KBM-7 (cell line): ENCODE measurements at regions not wholly inside any gene's neighbourhood (a gene's known extent, or its start where the extent isn't known, plus 50 kb on each side); places are given as distances from the start of the nearest gene placed in this dataset.
A peak's percentile ranks its signal among the peaks of the same experiment; 100 is the strongest.
"Not testable (repeated sequence)": the region's sequence is repeated elsewhere in the genome, so short reads cannot be mapped to it uniquely, and the experiment has no call there.

Experiments used
- DNase-seq: peaks from one replicate; pipeline ENCODE4 v3.0.0-alpha.2; 2015
- in situ Hi-C: fragments of 300-500 bp; cut with MboI; formaldehyde crosslinking; loops from 2 replicates; pipeline ENCODE4 v1.14.3; 2020; ENCODE audit warnings: low sequenced_read_pairs, low pct_unique_long_range_greater_than_20kb, mixed read lengths

DNA sequence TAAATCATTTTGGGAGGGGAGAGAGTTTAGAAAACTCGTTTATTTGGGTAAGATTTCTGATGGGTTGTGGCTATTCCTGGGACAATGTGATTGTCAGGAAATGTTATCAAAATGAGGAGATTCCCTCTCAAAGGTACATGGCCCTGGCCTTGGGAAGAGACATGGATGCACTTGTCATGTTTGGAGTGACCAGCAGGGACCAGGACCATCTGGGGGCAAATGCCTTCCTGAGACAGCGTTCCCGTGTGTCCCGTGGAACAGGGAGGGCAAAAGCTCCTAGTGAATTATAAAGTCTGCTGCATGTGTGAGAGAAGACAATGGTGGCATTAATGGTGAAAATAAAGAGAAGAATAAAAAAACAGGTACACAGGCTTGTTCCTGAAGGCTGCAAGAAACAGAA is 317.3 kb downstream of the ZNF536 start:
- in situ Hi-C loops = no loop called here
- no peak for DNase-seq

DNA sequence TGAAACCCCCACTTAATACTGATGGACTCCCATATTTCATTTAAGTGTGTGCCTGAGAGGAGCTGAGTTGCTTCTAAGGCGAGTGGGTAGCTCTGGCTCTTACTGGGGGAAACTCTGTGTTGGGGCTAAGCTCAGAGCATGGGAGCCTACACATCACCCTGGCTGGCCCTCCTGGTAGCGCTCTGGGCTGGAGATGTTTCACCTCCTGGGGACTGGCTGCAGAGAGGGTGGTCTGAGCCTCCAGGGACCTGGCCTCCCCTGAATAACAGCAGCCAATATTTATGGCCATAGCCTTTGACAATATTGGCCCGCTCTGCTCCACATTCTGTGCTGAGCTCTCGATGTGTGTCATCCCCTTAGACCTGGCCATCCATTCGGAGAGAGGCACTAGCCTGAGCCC is 316.5 kb downstream of the ZNF536 start:
- in situ Hi-C loops = no loop called here
- DNase-seq = no peak

DNA sequence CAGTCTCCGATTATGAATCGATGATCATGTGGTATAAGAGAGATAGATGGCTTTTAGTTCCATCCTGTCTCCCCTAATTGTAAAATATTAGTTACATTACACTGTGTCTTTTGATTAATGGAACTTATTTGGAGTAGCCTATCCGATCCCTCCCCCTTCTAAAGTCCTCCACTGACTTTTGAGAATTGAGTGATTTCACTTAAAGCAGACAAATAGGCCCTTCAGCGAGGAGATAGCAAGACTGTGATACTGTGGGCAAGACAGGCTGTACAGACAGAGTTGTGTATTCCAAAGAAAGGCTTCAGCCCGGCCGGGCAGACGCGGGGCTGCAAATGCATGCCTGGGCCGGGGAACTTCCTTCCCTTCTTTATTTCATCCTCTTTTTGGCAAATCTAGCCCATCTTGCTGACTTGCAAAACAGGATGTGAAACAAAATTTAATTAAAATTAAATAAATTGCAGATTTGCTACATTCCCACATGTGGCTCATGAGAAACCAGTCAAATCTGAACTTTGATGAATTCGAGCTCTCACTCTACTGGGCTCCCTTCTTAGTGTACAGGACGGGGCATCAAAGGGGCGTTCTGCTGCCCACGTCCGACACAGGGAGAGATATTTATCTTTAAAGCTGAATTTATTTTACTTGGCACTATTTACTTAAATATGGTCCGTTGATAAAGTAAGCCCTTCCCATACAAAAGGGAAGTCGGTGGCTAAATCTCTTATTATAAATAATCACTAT is 314.8 kb downstream of the ZNF536 start:
- in situ Hi-C loops = no loop called here
- DNase-seq = no peak

DNA sequence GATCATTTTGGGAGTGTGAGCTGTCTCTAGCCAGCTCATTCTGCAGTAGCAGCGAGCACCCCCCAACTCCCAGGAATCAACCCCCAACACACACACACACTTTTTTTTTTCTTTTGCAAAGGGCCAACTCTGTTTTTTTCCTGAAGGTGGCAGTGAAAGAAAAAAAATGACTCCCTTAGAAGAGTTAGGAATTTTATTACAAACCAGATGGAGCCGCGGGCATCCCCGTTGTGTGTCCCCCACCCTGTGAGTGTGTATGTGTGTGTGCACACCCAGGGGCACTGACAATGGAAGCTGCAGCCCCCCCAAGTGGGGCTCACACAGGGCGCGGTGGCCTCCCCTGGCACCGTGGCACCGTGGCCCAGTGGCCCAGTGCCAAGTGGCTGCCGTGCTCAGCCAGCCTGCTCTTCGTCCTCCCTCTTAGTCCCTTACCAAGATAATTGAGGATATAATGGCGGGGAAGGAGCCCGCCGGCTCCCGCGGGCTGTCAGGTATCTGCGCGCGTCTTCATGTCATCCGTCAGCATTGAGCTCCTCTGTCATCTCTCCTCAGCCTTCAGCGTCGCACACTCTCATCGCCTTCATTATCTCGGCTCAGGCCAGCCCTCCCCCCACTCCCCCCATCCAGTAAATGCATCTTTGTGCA is 314.1 kb downstream of the ZNF536 start:
- DNase-seq = no peak
- in situ Hi-C loops = no loop called here

DNA sequence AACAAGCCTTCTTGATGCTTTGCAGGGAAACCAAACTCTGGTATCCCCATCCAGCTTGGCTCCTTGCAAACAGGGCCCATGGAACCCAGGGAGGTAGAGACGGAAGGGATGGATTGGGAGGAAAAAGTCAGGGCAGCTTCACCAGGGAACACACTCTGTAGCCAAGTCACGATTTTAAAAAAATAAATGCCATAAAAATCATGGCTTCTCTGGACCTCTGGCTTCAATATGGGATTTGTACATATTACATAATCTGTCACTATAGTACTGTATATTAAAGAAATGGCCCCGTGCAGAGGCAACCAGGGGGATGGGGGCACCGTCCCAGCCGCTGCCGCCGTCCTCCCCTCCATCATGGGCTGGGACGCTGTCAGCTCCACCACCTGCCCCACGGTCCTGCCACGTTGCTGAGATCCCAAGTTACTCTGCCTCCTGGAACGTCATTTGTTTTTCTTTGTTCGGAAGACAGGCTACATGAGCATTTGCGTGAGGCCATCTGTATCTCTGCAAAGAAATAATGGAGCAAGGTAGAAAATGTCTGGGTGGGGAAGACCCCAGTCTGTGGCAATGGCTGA is 313.3 kb downstream of the ZNF536 start:
- in situ Hi-C loops = no loop called here
- no peak for DNase-seq

DNA sequence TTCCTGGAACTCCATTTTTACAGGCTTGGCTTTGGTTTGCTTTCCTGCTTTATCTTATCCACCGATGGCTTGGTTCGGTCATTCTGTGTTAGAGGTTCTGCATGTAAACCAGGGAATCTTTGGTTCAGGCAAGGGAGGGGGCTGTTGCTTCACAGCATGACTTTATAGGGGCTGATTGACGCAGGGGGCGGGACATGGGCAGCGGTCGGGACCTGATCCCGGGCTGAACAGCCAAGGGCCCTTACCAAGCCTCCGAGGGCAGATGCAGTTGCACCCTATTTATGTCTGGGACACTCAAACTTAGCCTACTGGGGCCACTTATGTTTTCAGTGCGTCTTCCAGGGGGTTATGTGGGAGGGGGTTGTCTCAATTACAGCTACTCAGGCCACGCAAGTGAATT is 312.4 kb downstream of the ZNF536 start:
- no peak for DNase-seq
- in situ Hi-C loops = no loop called here

DNA sequence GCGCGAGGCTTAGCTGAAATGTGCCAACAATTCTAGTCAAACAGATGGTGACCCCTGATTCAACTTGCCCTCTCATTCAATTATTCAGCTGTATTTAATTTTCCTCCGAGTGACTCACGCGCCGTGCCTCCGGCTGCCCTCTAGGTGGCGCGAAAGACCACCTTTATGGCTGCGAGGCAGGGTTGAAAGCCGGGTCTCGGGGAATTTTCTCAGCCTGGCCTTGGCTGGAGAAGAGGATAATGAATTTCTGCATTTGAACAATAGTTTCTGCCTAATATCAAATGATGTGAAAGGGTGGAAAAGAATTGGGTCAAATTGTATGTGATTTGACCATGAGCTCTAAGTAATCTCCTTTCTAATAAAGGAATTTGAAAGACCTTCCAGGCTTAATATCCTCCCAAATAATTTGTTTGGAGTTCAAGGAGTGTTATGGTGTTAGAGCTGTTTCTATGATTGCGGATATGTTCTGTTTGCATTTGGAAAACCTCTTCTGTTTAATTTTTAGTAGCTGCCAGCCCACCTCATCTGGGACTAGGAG is 310.9 kb downstream of the ZNF536 start:
- in situ Hi-C loops = no loop called here
- peak; percentile 55 for DNase-seq

DNA sequence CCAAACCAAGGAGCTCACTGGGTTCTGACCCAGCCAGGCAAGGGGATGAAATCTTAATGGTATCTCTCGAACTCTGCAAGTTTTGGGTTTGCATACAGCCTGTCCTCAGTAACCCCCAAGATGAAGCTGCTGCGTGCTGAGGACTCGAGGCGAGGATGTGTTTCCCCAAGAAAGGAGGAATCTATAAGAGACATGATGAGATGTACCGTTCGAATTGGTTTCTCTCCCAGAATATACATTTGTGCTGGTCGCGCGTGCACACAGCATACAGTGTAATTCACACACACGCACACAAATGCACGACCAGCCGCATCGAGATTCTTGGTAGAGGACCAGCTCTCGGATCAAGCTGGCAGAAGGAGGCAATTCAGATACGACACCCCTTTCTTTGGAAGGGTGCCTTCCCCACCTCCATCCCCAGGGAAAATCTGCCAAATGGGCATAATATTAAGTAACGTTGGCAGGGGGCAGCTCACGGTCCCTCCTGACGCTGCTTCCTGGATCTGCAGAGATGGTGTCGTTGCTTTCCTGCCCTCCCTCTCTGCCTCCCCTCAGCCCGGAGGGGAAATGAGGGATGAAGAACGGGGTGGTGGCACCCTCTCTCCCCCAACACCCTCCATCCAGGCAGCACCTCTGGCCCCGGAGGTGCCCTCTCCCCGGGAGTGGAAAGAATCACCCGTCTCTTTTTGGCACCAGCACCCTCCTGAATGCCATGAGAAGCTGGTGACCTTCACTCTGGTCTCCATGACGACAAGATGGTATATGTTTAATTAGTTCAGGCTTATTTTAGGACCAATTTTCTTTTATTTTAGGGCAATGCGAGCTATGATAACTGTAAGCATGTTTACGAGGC is 310.2 kb downstream of the ZNF536 start:
- DNase-seq = no peak
- in situ Hi-C loops = no loop called here

DNA sequence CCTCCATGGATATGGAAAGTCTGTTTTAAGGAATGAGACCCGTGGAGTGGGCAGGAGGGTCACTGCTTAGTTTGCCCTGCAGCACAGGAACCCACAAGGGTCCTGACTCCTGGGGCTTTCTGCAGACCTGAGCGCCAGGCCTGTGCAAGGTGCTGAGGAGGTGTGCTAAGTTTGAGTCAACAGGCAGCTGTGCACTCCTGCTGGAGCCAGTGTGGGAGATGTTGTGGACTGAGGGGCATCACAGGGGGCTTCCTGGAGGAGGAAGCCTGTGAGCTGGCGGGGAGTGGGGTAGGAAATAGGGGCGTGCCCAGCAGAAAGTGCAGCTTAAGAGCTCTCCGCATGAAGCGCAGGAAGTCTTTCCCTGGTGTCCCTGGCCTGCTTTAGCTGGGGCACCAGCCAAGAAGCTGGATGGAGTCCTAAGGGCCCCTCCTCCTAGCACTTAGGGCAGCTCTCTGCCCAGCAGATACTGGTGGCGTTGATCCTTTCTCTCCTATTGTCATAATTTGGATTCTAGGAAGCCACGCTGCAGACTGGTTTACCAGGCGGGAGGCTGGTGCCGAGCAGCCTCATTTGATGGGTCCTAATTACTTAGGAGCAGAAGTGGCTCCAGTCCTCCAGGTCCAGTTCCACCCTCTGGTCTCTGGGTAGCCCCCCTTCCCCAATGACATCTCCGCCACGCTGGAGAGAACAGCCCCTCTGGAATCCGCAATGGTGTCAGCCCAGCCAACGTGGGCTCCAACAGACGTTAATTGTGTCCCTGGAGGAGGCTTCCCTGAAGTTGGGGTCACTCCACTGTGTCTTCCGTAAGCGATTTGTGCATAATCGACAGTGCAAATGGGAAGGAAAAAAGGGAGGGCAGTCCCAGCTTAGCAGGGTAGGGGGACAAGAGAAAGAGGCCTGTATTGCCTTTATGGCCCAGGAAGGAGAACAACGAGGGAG is 309.2 kb downstream of the ZNF536 start:
- in situ Hi-C loops = no loop called here
- no peak for DNase-seq

DNA sequence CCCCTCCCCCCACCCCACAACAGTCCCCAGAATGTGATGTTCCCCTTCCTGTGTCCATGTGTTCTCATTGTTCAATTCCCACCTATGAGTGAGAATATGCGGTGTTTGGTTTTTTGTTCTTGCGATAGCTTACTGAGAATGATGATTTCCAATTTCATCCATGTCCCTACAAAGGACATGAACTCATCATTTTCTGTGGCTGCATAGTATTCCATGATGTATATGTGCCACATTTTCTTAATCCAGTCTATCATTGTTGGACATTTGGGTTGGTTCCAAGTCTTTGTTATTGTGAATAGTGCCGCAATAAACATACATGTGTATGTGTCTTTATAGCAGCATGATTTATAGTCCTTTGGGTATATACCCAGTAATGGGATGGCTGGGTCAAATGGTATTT is 308.2 kb downstream of the ZNF536 start:
- in situ Hi-C loops, DNase-seq: not testable (repeated sequence)

DNA sequence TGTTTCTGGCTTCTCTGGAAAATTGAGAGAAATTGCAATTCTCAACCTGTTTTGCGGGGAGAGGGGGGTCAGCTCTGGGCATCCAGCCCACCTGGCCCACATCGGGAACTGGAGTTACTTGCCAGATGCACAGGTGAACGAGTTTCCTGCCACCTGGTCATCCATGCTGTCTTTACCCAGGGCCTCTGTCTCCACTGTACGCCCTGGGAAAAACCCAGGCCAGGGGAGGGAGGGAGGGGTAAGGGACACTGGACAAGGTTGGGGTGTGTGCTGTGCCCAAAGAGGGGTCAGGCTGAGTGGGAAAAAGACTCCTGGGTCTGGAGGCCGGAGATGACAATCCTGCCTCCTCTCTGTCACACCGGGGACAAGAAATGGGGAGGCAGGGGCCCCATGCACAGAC is 307.6 kb downstream of the ZNF536 start:
- DNase-seq = no peak
- in situ Hi-C loops = no loop called here

DNA sequence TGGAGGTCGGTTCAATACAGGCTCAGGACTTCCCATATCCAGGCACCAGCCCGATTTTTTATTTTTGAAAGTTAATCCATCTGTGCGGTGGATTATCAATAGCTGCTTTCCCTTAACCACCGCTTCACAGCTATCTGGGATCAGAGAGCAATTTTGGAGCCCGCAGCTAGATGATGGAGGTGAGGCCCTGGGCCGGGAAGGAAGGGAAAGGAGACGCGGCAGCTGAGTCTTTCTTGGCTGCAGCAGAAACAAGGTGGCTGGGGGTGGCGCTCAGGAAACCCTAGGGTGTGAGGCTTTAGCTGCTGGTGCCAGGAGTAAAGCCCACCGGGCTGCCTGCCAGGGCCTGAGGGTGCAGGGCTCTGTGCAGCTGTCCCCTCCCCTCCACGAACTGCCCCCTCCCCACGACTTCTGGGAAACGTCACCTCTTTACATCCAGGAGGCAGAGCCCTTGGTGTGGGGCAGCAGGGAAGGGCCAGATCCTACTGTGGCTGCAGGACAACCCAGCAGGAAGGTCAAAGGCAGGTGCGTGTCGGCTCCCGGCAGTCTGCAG is 307.0 kb downstream of the ZNF536 start:
- DNase-seq = no peak
- in situ Hi-C loops = no loop called here

DNA sequence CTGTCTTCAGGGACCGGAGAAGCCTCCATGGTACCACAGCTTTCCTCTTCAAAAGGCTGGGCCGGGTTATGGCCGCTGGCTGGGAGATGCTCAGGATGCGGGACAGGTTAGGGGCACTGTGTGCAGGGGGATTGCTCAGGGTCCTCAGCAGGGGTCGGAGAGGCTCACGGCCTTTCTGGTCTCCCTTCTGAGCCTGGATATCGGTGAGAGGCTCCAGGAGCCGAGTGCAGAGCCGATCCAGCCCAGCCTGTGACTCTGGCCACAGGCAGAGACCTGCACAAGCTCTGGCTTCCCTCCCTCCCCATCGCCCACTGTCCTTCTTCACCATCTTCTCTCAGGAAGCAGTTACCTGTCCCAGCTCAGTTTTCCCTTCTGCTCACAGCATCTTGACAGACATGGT is 306.0 kb downstream of the ZNF536 start:
- in situ Hi-C loops = no loop called here
- DNase-seq = no peak

DNA sequence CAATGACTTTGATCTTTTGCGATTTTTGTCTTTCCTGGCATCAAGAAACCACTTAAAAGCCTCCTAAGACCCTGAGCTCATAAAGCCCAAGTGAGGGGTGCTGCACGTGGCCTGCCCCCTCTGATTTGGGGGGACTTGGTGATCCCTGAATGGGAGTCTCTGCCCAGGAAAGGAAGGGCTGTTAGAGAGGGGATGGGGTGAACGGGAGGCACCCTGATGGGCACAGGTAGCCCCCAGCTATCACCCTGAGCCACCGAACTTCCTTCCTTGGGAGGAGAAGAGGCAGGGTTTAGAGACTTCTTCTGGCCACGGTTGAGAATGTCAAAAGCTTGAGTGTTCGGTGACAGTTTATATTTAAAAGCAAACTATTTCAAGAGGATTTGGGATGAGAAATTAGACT is 305.5 kb downstream of the ZNF536 start:
- no peak for DNase-seq
- in situ Hi-C loops = no loop called here

DNA sequence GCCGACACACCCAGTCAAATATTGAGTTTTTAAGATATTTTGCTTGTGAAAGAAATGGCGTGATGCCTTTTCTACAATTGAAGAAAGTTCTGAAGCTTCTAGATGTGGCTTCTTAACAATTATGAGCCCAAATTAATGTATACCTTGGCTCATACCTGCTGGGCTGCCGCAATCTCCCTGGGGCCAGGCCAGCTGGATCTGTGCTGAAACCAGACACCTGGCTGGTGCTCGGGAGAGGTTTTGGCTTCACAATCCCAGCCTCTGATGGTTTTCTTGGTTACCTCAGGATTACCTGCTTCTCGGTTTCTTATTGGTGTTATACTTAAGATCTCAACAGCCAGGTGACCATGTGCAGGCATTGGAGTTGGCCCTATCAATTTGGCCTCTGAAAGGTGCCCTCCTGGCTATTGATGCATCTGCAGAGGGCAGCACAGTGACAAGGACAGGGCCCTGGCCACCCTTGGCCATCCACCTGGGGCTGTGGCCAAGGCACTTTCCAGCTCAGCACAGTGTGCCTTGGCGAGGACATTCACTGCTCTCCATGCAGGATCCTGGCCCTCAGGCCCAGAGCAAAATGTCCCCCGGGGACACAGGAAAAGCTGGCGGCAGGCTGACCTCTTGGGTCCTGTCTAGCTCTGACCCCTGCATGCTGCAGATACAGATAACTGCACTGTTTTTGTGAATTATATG is 305.0 kb downstream of the ZNF536 start:
- no peak for DNase-seq
- in situ Hi-C loops = no loop called here

DNA sequence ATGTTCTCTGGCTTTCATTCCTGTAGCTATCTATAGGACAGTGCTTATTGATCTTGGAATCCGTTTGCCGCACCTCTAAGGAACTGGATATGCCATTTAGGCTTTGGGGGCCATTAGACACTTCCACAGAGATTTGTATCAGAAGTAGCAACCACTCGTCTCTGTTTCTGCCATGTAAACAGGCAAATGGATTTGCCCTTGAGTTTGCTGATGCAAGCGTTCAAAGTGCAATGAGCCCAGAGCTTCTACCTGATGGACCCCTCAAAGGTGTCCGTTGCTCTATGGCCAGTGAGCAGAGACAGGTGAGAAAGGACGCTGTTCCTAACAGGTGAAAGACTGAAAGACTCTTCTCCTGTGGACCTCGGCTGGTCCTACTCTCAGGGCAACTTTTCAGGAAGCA is 302.9 kb downstream of the ZNF536 start:
- in situ Hi-C loops = no loop called here
- no peak for DNase-seq

DNA sequence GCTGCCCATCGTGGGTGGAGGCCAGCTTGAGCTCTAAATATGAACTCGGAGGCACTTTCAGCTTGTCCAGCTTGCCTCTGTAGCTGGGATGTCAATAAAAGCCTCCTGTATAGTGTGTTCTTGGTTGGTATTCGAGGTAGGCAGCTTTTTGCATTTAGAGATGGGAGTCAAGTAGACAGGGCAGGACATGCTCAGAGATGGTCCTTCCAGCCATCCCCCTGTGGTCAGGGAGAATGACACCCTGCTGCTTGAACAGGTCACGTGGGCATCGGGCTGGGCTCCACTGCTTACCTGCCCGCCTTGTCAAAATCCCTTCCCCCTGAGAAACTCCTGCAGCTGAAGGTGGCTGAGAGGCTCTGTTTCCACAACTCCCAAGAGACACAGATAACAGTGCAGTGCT is 302.5 kb downstream of the ZNF536 start:
- in situ Hi-C loops = loop anchor here (25.0 kb wide), 2 partner anchors 937 to 1888 kb away; no protein-coding TSS in a partner anchor
- no peak for DNase-seq

DNA sequence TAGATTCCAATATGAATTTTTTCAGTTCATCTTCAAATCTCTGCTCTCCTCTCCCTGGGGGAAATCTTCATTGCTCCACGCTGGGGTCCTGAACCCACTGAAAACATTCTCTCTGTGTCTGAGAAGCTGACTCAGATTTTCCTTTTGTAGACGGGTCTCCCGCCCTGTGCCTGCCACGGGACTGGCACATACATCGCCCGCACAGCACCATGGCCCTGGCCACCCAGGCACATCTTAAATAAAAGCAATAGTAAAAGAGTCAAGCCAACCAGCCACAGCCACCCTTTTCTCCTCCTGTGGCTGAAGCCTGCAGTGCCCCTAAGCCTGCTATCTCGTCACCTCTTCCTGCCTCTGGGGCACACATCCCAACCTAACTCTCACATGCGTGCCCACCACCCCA is 301.2 kb downstream of the ZNF536 start:
- in situ Hi-C loops = loop anchor here (25.0 kb wide), 2 partner anchors 936 to 1889 kb away; no protein-coding TSS in a partner anchor
- DNase-seq = no peak
